SK-N-SH treated with all-trans-retinoic acid at 6 μM for 48 hours (cell line): ENCODE measurements at regions not wholly inside any gene's neighbourhood (a gene's known extent, or its start where the extent isn't known, plus 50 kb on each side); places are given as distances from the start of the nearest gene placed in this dataset.

Experiments used
- BACH2 ChIP-seq: fragments of 250-450 bp; sonication (Bioruptor Pico); IDR thresholded peaks from 2 replicates; pipeline ENCODE4 v1.9.0; 2021; ENCODE audit warnings: mild to moderate bottlenecking, borderline replicate concordance
- RARB ChIP-seq: fragments of 250-450 bp; sonication (Bioruptor Pico); IDR thresholded peaks from 2 replicates; pipeline ENCODE4 v1.8.0; 2021; ENCODE audit warnings: mild to moderate bottlenecking, moderate library complexity
- TCF4 ChIP-seq: fragments of 250-450 bp; sonication (Bioruptor Pico); IDR thresholded peaks from 2 replicates; pipeline ENCODE4 v1.8.0; 2021; ENCODE audit warnings: mild to moderate bottlenecking, moderate library complexity, borderline replicate concordance
- ZC3H10 ChIP-seq: fragments of 250-450 bp; sonication (Bioruptor Pico); IDR thresholded peaks from 2 replicates; pipeline ENCODE4 v1.5.1; 2021; ENCODE audit warnings: mild to moderate bottlenecking, moderate library complexity
- ZFP30 ChIP-seq: fragments of 450-650 bp; formaldehyde crosslinking; IDR thresholded peaks from 2 replicates; pipeline ENCODE4 v1.5.0; 2022; ENCODE audit warnings: mild to moderate bottlenecking, moderate library complexity
- ZNF565 ChIP-seq: fragments of 450-650 bp; formaldehyde crosslinking; conservative IDR thresholded peaks from 2 replicates; pipeline ENCODE4 v1.5.0; 2020; ENCODE audit warnings: low read depth, mild to moderate bottlenecking, moderate library complexity
- TF ChIP-seq, protein P1 (sequence below): fragments of 250-450 bp; sonication (Bioruptor Pico); IDR thresholded peaks from 2 replicates; pipeline ENCODE4 v1.8.0; 2020; ENCODE audit warnings: mild to moderate bottlenecking, moderate library complexity, borderline replicate concordance
- TF ChIP-seq, protein P2 (sequence below): fragments of 250-450 bp; sonication (Bioruptor Pico); IDR thresholded peaks from 2 replicates; pipeline ENCODE4 v1.5.0; 2020; ENCODE audit warnings: mild to moderate bottlenecking, moderate library complexity

DNA sequence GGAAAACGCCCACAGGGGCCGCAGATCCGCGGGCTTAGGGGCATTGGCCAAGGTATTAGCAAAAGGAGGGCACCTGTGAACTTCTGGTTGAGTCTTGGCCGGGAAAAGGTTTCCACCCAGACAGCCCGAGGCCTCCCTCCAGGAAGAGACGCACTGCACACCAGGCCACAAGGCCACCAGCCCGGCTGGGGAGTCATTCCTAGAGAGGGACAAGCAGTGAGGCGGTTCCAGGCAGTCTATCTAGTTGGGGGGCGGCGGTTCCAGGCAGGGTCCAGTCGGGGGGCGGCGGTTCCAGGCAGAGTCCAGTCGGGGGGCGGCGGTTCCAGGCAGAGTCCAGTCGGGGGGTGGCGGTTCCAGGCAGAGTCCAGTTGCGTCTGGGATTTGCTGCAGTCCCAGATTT lies 518.5 kb downstream of the GLRX3 start:
- TF ChIP-seq, protein P1, sequence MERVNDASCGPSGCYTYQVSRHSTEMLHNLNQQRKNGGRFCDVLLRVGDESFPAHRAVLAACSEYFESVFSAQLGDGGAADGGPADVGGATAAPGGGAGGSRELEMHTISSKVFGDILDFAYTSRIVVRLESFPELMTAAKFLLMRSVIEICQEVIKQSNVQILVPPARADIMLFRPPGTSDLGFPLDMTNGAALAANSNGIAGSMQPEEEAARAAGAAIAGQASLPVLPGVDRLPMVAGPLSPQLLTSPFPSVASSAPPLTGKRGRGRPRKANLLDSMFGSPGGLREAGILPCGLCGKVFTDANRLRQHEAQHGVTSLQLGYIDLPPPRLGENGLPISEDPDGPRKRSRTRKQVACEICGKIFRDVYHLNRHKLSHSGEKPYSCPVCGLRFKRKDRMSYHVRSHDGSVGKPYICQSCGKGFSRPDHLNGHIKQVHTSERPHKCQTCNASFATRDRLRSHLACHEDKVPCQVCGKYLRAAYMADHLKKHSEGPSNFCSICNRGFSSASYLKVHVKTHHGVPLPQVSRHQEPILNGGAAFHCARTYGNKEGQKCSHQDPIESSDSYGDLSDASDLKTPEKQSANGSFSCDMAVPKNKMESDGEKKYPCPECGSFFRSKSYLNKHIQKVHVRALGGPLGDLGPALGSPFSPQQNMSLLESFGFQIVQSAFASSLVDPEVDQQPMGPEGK (CRISPR knock-in tag): no peak
- no peak for TF ChIP-seq BACH2
- TF ChIP-seq, protein P2, sequence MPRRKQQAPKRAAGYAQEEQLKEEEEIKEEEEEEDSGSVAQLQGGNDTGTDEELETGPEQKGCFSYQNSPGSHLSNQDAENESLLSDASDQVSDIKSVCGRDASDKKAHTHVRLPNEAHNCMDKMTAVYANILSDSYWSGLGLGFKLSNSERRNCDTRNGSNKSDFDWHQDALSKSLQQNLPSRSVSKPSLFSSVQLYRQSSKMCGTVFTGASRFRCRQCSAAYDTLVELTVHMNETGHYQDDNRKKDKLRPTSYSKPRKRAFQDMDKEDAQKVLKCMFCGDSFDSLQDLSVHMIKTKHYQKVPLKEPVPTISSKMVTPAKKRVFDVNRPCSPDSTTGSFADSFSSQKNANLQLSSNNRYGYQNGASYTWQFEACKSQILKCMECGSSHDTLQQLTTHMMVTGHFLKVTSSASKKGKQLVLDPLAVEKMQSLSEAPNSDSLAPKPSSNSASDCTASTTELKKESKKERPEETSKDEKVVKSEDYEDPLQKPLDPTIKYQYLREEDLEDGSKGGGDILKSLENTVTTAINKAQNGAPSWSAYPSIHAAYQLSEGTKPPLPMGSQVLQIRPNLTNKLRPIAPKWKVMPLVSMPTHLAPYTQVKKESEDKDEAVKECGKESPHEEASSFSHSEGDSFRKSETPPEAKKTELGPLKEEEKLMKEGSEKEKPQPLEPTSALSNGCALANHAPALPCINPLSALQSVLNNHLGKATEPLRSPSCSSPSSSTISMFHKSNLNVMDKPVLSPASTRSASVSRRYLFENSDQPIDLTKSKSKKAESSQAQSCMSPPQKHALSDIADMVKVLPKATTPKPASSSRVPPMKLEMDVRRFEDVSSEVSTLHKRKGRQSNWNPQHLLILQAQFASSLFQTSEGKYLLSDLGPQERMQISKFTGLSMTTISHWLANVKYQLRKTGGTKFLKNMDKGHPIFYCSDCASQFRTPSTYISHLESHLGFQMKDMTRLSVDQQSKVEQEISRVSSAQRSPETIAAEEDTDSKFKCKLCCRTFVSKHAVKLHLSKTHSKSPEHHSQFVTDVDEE (CRISPR knock-in tag): no peak
- TF ChIP-seq ZFP30 (CRISPR knock-in tag): no peak
- TF ChIP-seq TCF4 (CRISPR knock-in tag): no peak
- no peak for TF ChIP-seq ZC3H10 (CRISPR knock-in tag)
- TF ChIP-seq RARB (CRISPR knock-in tag): no peak
- no peak for TF ChIP-seq ZNF565
